Adrenal gland (tissue), 9 donors: ENCODE measurements at regions not wholly inside any gene's neighbourhood (a gene's known extent, or its start where the extent isn't known, plus 50 kb on each side); places are given as distances from the start of the nearest gene placed in this dataset.

Source experiments
- DNase-seq, 7 donors: peaks; one replicate each; pipeline ENCODE4 v3.0.0-alpha.2; 2019 to 2020
- H3K27ac ChIP-seq, 5 donors: fragments of 200-600 bp; sonication (generic) in 4 of 5; 1 replicate in 3 of 5; 2 replicates in 2 of 5; pipeline versions ENCODE4 v1.5.1 to v1.8.0; 2016 to 2020; ENCODE audit warnings: mild to moderate bottlenecking in 1 of 5
- H3K27me3 ChIP-seq: fragments of 200-600 bp; 2 replicates; pipeline ENCODE4 v1.8.0; 2021
- H3K36me3 ChIP-seq, 2 donors: fragments of 200-600 bp; replicated peaks in 1 of 2; 1 replicate in 1 of 2; 2 replicates in 1 of 2; pipeline versions ENCODE4 v1.5.1 to v1.8.0; 2018 to 2022
- H3K4me1 ChIP-seq, 2 donors: fragments of 200-600 bp; replicated peaks in 1 of 2; 1 replicate in 1 of 2; 2 replicates in 1 of 2; pipeline versions ENCODE4 v1.5.1 to v1.8.0; 2018 to 2021
- H3K4me3 ChIP-seq, 4 donors: fragments of 200-600 bp; sonication (generic) in 3 of 4; one replicate each; pipeline ENCODE4 v1.5.1; 2016 to 2018
- H3K9me3 ChIP-seq, 3 donors: fragments of 200-600 bp; sonication (generic) in 1 of 3; replicated peaks in 1 of 3; 1 replicate in 2 of 3; 2 replicates in 1 of 3; pipeline versions ENCODE4 v1.5.1 to v1.8.0; 2016 to 2021
- CTCF ChIP-seq, 6 experiments: fragments of 450-650 bp in 4 of 6; fragments of 200-600 bp in 2 of 6; sonication (generic) in 1 of 6; IDR thresholded peaks; 1 replicate in 5 of 6; 2 replicates in 1 of 6; pipeline versions ENCODE4 v1.5.1 to v1.8.0; 2016 to 2021; ENCODE audit warnings: antibody characterized with exemption in 6 of 6, mild to moderate bottlenecking in 2 of 6, moderate library complexity in 1 of 6
- POLR2A ChIP-seq, 2 donors: fragments of 450-650 bp; IDR thresholded peaks; one replicate each; pipeline ENCODE4 v1.6.1; 2017; ENCODE audit warnings: antibody characterized with exemption in 2 of 2, mild to moderate bottlenecking in 2 of 2, moderate library complexity in 1 of 2
- WGBS, 4 donors: extraction: QIAGEN DNeasy Blood & Tissue Kit in 2 of 4; methylation state at CpG; one replicate each; pipeline versions ENCODE4 v1.1.5 to v1.1.7; 2013 to 2017; 5-methylcytosine and 5-hydroxymethylcytosine counted together
- intact Hi-C, 2 donors: fragments of 100-400 bp; cut with DNase I; formaldehyde crosslinking; loops; one replicate each; pipeline versions ENCODE4 v1.14.1 to v1.15.0; 2022 to 2023
- donor health status: healthy with polysubstance abuse.
- donor health status: Bipolar disorder and iron deficiency.
- donor health status: DM: yes; HTN: yes; CAD: no.
- donor health status: DM: no; HTN: no; CAD: no.
- donor health status: DM: no; HTN: no; CAD: no.

DNA sequence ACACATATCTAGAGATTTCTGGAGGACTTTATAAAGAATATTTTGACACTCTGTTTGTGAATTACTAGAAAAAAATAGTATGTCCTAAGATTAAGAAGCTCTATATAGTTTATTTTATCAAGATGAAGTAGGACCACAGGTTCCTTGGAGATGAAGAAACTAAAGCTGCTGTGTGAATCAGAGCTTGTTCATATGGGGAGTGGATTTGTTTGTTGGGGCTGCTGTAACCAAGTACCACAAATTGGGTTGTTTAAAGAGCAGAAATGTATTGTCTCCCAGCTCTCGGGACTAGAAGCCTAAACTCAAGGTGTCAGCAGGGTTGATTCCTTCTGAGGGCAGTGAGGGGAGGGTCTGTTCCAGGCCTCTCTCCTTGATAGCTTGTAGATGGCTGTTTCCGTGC, 270.6 kb upstream of the UMPS start:
- TF ChIP-seq POLR2A (IDR thresholded peaks at IDR 0.05) (no peak), CTCF (IDR thresholded peaks at IDR 0.05) (no peak)
- intact Hi-C loops, result no loop called here
- Histone ChIP-seq H3K27ac (no peak overlapping the region), H3K27me3 (no peaks in the 10 kb centered on the region), H3K4me3 (no peak overlapping the region), H3K9me3 (no peaks in the 10 kb centered on the region), H3K4me1 (no peaks in the 10 kb centered on the region), H3K36me3 (no peaks in the 10 kb centered on the region)
- DNase-seq, result no peak
- WGBS, 4 donors, result 89 to 100% (median 98%) methylated on average over 2 of the region's 2 CpGs

DNA sequence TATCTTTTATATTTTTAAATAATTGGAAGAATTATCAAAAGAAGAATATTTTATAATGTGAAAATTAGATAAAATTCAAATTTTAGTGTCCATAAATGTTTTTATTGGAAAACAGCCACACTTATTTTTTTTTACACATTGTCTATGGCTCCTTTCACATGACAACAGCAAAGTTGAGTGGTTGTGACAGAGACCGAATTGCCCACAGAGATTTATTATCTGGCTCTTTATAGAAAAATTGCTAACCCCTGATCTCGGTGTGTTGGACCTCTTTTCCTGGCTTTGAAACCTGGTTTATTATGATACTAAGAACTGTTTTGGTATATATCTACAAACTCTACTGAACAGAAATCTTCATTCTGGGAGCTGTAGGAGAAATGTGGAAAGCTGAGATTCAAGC, 269.1 kb upstream of the UMPS start:
- intact Hi-C loops, result no loop called here
- no peak for TF ChIP-seq CTCF (IDR thresholded peaks at IDR 0.05)
- no peaks in the 10 kb centered on the region for H3K36me3 ChIP-seq
- 77 to 90% (median 82%) methylated on average over 2 of the region's 2 CpGs for WGBS, 4 donors
- DNase-seq, result no peak
- H3K27ac ChIP-seq, result no peak overlapping the region
- H3K27me3 ChIP-seq, result no peaks in the 10 kb centered on the region
- H3K4me1 ChIP-seq, result no peaks in the 10 kb centered on the region
- H3K9me3 ChIP-seq, result no peaks in the 10 kb centered on the region
- no peak overlapping the region for H3K4me3 ChIP-seq

DNA sequence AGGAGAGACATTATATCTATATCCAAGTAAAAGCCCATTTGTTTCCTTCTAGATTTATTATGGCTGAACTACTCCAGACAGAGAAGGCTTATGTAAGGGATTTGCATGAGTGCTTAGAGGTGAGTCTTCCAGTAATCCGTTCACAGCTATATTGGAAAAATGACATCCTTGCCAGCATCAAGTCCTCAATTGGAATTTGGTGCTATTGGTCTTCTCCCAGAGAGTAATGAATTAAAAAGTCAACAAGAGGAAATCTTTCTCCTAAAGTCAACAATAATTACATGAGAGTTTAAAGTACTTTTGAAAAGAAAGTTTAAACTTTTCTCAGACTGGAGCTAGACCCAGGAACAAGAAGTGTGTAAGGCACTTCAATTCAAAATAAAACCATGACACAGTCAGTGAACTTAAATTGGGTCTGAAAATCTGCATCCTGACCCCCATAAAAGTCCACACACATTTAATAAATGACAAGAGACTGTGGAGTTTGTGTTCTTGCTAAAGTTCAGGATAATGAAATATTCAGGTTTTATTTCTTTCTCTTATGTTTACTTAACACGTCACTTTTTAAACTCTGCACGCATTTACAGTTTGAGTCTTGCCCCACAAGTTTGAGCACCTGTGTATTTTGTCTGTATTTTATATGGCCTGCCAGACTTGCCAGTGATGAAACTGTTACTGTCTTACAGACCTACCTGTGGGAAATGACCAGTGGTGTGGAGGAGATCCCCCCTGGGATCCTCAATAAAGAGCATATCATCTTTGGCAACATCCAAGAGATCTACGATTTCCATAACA, 268.2 kb upstream of the UMPS start:
- WGBS, 4 donors, result 90 to 99% (median 91%) methylated on average over 4 of the region's 4 CpGs
- Histone ChIP-seq H3K4me1 (no peaks in the 10 kb centered on the region), H3K27me3 (no peaks in the 10 kb centered on the region), H3K9me3 (no peaks in the 10 kb centered on the region), H3K36me3 (no peaks in the 10 kb centered on the region), H3K4me3 (no peak overlapping the region), H3K27ac (no peak overlapping the region)
- DNase-seq, result no peak
- no peak for TF ChIP-seq POLR2A (IDR thresholded peaks at IDR 0.05)
- TF ChIP-seq CTCF (IDR thresholded peaks at IDR 0.05), result no peak
- intact Hi-C loops, result no loop called here

- H3K4me3 ChIP-seq, result no peak overlapping the region
- no peaks in the 10 kb centered on the region for H3K9me3 ChIP-seq
Measured at GRCh38 chr3:124463234-124463633, 267.0 kb upstream of the UMPS start.

More at GRCh38 chr3:124463234-124463633, 267.0 kb upstream of the UMPS start:
- intact Hi-C loops, result no loop called here
- DNase-seq, result no peak
- no peaks in the 10 kb centered on the region for H3K36me3 ChIP-seq
- TF ChIP-seq CTCF (IDR thresholded peaks at IDR 0.05) (no peak), POLR2A (IDR thresholded peaks at IDR 0.05) (no peak)
- H3K27me3 ChIP-seq, result no peaks in the 10 kb centered on the region
- no peak overlapping the region for H3K27ac ChIP-seq
- H3K4me1 ChIP-seq, result no peaks in the 10 kb centered on the region
